Large intestine (tissue), 3 donors: ENCODE measurements at regions not wholly inside any gene's neighbourhood (a gene's known extent, or its start where the extent isn't known, plus 50 kb on each side); places are given as distances from the start of the nearest gene placed in this dataset.

Experiments
- DNase-seq, 2 donors: peaks; one replicate each; pipeline versions ENCODE4 v3.0.0 to v3.0.0-alpha.2; 2013
- H3K27ac ChIP-seq: one replicate; pipeline ENCODE4 v1.5.1; 2013; ENCODE audit warnings: low read length
- H3K27me3 ChIP-seq: 2 replicates; pipeline ENCODE4 v1.6.1; 2013; ENCODE audit warnings: low read length; ENCODE audit not compliant: control insufficient read depth, insufficient read depth
- H3K36me3 ChIP-seq: 2 replicates; pipeline ENCODE4 v1.6.1; 2013; ENCODE audit warnings: low read length; ENCODE audit not compliant: control insufficient read depth, insufficient read depth
- H3K4me1 ChIP-seq: one replicate; pipeline ENCODE4 v1.6.1; 2013; ENCODE audit warnings: low read length; ENCODE audit not compliant: control insufficient read depth, insufficient read depth
- H3K4me3 ChIP-seq: one replicate; pipeline ENCODE4 v1.5.1; 2013; ENCODE audit warnings: low read length
- H3K9me3 ChIP-seq: one replicate; pipeline ENCODE4 v1.6.1; 2013; ENCODE audit warnings: mild to moderate bottlenecking, low read depth, low read length, moderate library complexity; ENCODE audit not compliant: control insufficient read depth
- WGBS: methylation state at CpG from one replicate; pipeline ENCODE4 v1.1.5; 2013; ENCODE audit warnings: low lambda C conversion rate; ENCODE audit not compliant: insufficient coverage; 5-methylcytosine and 5-hydroxymethylcytosine counted together

GRCh38 chr12:105423237-105423636 is 92.7 kb downstream of the C12orf75 start:
- H3K4me3 ChIP-seq = no peak overlapping the region
- no peak for DNase-seq
- no peaks in the 10 kb centered on the region for H3K36me3 ChIP-seq
- no peaks in the 10 kb centered on the region for H3K9me3 ChIP-seq
- H3K4me1 ChIP-seq = peaks cover 4% of the 10 kb centered on the region
- no peak overlapping the region for H3K27ac ChIP-seq
- no peaks in the 10 kb centered on the region for H3K27me3 ChIP-seq

- Histone ChIP-seq H3K27ac (no peak overlapping the region), H3K4me3 (no peak overlapping the region), H3K36me3 (no peaks in the 10 kb centered on the region), H3K27me3 (no peaks in the 10 kb centered on the region), H3K9me3 (no peaks in the 10 kb centered on the region), H3K4me1 (peaks cover 4% of the 10 kb centered on the region)
- 62% methylated on average over 2 of the region's 7 CpGs for WGBS
- DNase-seq = no peak
Measured at GRCh38 chr12:105423921-105424320, 93.4 kb downstream of the C12orf75 start.

- no peak for DNase-seq
- no peaks in the 10 kb centered on the region for H3K36me3 ChIP-seq
- no peak overlapping the region for H3K27ac ChIP-seq
- H3K9me3 ChIP-seq = no peaks in the 10 kb centered on the region
- no peaks in the 10 kb centered on the region for H3K27me3 ChIP-seq
- peaks cover 4% of the 10 kb centered on the region for H3K4me1 ChIP-seq
- WGBS = 80% methylated on average over 2 of the region's 7 CpGs
- no peak overlapping the region for H3K4me3 ChIP-seq
Measured at GRCh38 chr12:105425254-105426174, 95.0 kb downstream of the C12orf75 start.

- Histone ChIP-seq H3K4me1 (peaks cover 4% of the 10 kb centered on the region), H3K4me3 (no peak overlapping the region), H3K27me3 (no peaks in the 10 kb centered on the region), H3K36me3 (no peaks in the 10 kb centered on the region), H3K9me3 (no peaks in the 10 kb centered on the region), H3K27ac (no peak overlapping the region)
- WGBS = 16% methylated on average over 3 of the region's 3 CpGs
- DNase-seq = no peak
Measured at GRCh38 chr12:105426766-105427165, 96.3 kb downstream of the C12orf75 start.

- H3K4me3 ChIP-seq = no peak overlapping the region
- DNase-seq = no peak
- H3K27ac ChIP-seq = no peak overlapping the region
- H3K4me1 ChIP-seq = peaks cover 4% of the 10 kb centered on the region
- H3K27me3 ChIP-seq = no peaks in the 10 kb centered on the region
- no peaks in the 10 kb centered on the region for H3K9me3 ChIP-seq
- H3K36me3 ChIP-seq = no peaks in the 10 kb centered on the region
Measured at GRCh38 chr12:105427883-105428282, 97.4 kb downstream of the C12orf75 start.

- peaks cover 4% of the 10 kb centered on the region for H3K4me1 ChIP-seq
- no peak for DNase-seq
- no peaks in the 10 kb centered on the region for H3K27me3 ChIP-seq
- no peaks in the 10 kb centered on the region for H3K9me3 ChIP-seq
- no peak overlapping the region for H3K27ac ChIP-seq
- no CpG with 5 or more reads among the region's 1 CpG for WGBS
- no peaks in the 10 kb centered on the region for H3K36me3 ChIP-seq
- H3K4me3 ChIP-seq = no peak overlapping the region
Measured at GRCh38 chr12:105428793-105429395, 98.4 kb downstream of the C12orf75 start.

- Histone ChIP-seq H3K4me1 (peaks cover 4% of the 10 kb centered on the region), H3K27me3 (no peaks in the 10 kb centered on the region), H3K36me3 (no peaks in the 10 kb centered on the region), H3K9me3 (no peaks in the 10 kb centered on the region), H3K4me3 (no peak overlapping the region), H3K27ac (no peak overlapping the region)
- no CpG with 5 or more reads among the region's 1 CpG for WGBS
- no peak for DNase-seq
Measured at GRCh38 chr12:105429511-105429910, 99.0 kb downstream of the C12orf75 start.

- Histone ChIP-seq H3K4me1 (no peaks in the 10 kb centered on the region), H3K9me3 (no peaks in the 10 kb centered on the region), H3K27ac (no peak overlapping the region), H3K4me3 (no peak overlapping the region), H3K36me3 (no peaks in the 10 kb centered on the region), H3K27me3 (no peaks in the 10 kb centered on the region)
- 75% methylated on average over 1 of the region's 2 CpGs for WGBS
- no peak for DNase-seq
Measured at GRCh38 chr12:105431537-105432100, 101.1 kb downstream of the C12orf75 start.

GRCh38 chr12:105433804-105434203 is 103.3 kb downstream of the C12orf75 start:
- Histone ChIP-seq H3K4me3 (no peak overlapping the region), H3K27ac (no peak overlapping the region), H3K27me3 (no peaks in the 10 kb centered on the region), H3K36me3 (no peaks in the 10 kb centered on the region), H3K4me1 (no peaks in the 10 kb centered on the region), H3K9me3 (no peaks in the 10 kb centered on the region)
- no peak for DNase-seq

GRCh38 chr12:105436636-105437035 is 106.1 kb downstream of the C12orf75 start:
- 100% methylated on average over 1 of the region's 1 CpG for WGBS
- Histone ChIP-seq H3K36me3 (no peaks in the 10 kb centered on the region), H3K27me3 (no peaks in the 10 kb centered on the region), H3K4me3 (no peak overlapping the region), H3K4me1 (no peaks in the 10 kb centered on the region), H3K9me3 (no peaks in the 10 kb centered on the region), H3K27ac (no peak overlapping the region)
- no peak for DNase-seq
